Left ventricle myocardium inferior (tissue), 1 donor: ENCODE measurements at regions not wholly inside any gene's neighbourhood (a gene's known extent, or its start where the extent isn't known, plus 50 kb on each side); places are given as distances from the start of the nearest gene placed in this dataset.
A peak's percentile ranks its signal among the peaks of the same experiment; 100 is the strongest.

Source experiments
- DNase-seq: peaks from one replicate; pipeline ENCODE4 v3.0.0-alpha.2; 2020
- H3K27ac ChIP-seq: fragments of 200-600 bp; replicated peaks from 2 replicates; pipeline ENCODE4 v1.8.0; 2021
- H3K27me3 ChIP-seq: fragments of 200-600 bp; 2 replicates; pipeline ENCODE4 v1.8.0; 2021; ENCODE audit warnings: low read depth
- H3K36me3 ChIP-seq: fragments of 200-600 bp; 2 replicates; pipeline ENCODE4 v1.8.0; 2021
- H3K4me1 ChIP-seq: fragments of 200-600 bp; 2 replicates; pipeline ENCODE4 v1.8.0; 2021
- H3K4me3 ChIP-seq: fragments of 200-600 bp; 2 replicates; pipeline ENCODE4 v1.8.0; 2021; ENCODE audit warnings: mild to moderate bottlenecking, moderate library complexity
- H3K9me3 ChIP-seq: fragments of 200-600 bp; replicated peaks from 2 replicates; pipeline ENCODE4 v1.8.0; 2021
- CTCF ChIP-seq: fragments of 200-600 bp; IDR thresholded peaks from 2 replicates; pipeline ENCODE4 v1.8.0; 2021; ENCODE audit warnings: antibody characterized with exemption, mild to moderate bottlenecking, borderline replicate concordance
- intact Hi-C: fragments of 100-400 bp; cut with micrococcal nuclease; formaldehyde crosslinking; loops from one replicate; pipeline ENCODE4 v1.11.0; 2022
- donor health status: DM: no; HTN: yes; CAD: no; lungs with severe emphysema.

- intact Hi-C loops: loop anchor here (5.0 kb wide), 1 partner anchor 774 kb away; no protein-coding TSS in a partner anchor
- H3K27me3 ChIP-seq: no peaks in the 10 kb centered on the region
- H3K36me3 ChIP-seq: no peaks in the 10 kb centered on the region
- peak overlapping the region; percentile 47 for H3K27ac ChIP-seq
- no peak for DNase-seq
- H3K4me1 ChIP-seq: peaks cover 13% of the 10 kb centered on the region
- H3K9me3 ChIP-seq: no peaks in the 10 kb centered on the region
- peak overlapping the region; percentile 30 for H3K4me3 ChIP-seq
- TF ChIP-seq CTCF: no peak
Measured at GRCh38 chr7:81470724-81471379, 299.0 kb downstream of the HGF start.

GRCh38 chr7:81469869-81470723 is 299.8 kb downstream of the HGF start:
- intact Hi-C loops: loop anchor here (5.0 kb wide), 1 partner anchor 773 kb away; no protein-coding TSS in a partner anchor
- H3K27me3 ChIP-seq: no peaks in the 10 kb centered on the region
- peak overlapping the region; percentile 47 for H3K27ac ChIP-seq
- peak; percentile 73 for TF ChIP-seq CTCF
- peak overlapping the region; percentile 30 for H3K4me3 ChIP-seq
- H3K4me1 ChIP-seq: peaks cover 13% of the 10 kb centered on the region
- no peaks in the 10 kb centered on the region for H3K36me3 ChIP-seq
- H3K9me3 ChIP-seq: no peaks in the 10 kb centered on the region
- peak; percentile 51 for DNase-seq

- no peak for TF ChIP-seq CTCF
- no peaks in the 10 kb centered on the region for H3K36me3 ChIP-seq
- intact Hi-C loops: no loop called here
- DNase-seq: no peak
- H3K4me3 ChIP-seq: no peak overlapping the region
- no peaks in the 10 kb centered on the region for H3K27me3 ChIP-seq
- H3K27ac ChIP-seq: no peak overlapping the region
- H3K4me1 ChIP-seq: peaks cover 13% of the 10 kb centered on the region
- H3K9me3 ChIP-seq: no peaks in the 10 kb centered on the region
Measured at GRCh38 chr7:81469153-81469868, 300.5 kb downstream of the HGF start.

DNA sequence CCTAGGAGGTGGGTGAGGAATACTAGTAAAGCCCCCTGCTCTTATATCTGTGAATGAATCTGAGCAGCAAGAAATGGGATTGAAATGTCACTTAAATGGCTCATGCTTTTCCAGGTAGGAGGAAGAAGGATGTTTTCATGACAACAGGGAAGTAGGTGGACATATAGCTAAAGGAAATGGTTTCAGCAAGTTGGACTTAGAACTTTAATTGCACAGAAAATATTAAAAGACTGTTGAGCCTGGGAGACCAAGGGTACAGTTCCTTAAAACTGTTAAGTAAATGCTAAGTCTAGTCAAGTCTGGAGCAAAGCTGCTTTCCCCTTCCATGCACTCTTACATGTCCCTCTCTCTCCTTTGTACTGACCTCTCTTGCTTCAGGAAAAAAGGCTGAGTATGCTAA is 301.3 kb downstream of the HGF start:
- DNase-seq: no peak
- Histone ChIP-seq H3K4me1 (peaks cover 13% of the 10 kb centered on the region), H3K36me3 (no peaks in the 10 kb centered on the region), H3K27me3 (no peaks in the 10 kb centered on the region), H3K4me3 (no peak overlapping the region), H3K9me3 (no peaks in the 10 kb centered on the region), H3K27ac (no peak overlapping the region)
- intact Hi-C loops: no loop called here
- no peak for TF ChIP-seq CTCF

DNA sequence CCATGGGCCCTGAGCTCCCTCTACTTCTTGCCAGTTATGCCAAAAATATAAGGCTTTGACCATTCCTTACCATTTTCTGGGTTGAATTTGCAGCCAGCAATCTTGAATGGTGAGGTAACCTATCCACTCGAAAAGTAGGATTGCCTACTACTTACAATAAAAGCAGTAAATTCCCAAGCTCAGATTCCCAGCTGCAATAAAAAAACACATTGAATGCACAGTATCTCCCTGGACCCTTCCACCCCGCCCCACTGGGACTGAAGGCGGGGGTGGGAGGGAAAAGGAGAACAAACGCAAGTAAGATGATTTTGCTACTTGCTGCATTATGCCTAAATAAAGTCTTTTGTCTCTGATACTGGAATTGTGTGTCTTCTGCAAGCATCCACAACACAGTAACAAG is 301.9 kb downstream of the HGF start:
- intact Hi-C loops: no loop called here
- Histone ChIP-seq H3K9me3 (no peaks in the 10 kb centered on the region), H3K4me1 (peaks cover 13% of the 10 kb centered on the region), H3K36me3 (no peaks in the 10 kb centered on the region), H3K27ac (no peak overlapping the region), H3K4me3 (no peak overlapping the region), H3K27me3 (no peaks in the 10 kb centered on the region)
- no peak for TF ChIP-seq CTCF
- DNase-seq: no peak
